GM06990 (cell line): ENCODE measurements at regions not wholly inside any gene's neighbourhood (a gene's known extent, or its start where the extent isn't known, plus 50 kb on each side); places are given as distances from the start of the nearest gene placed in this dataset.

Source experiments
- DNase-seq: peaks from one replicate; pipeline ENCODE4 v3.0.0-alpha.2; 2011; ENCODE audit not compliant: insufficient read length; ENCODE audit errors: extremely low read depth
- H3K27me3 ChIP-seq: replicated peaks from 2 replicates; pipeline ENCODE4 v1.6.0; 2011; ENCODE audit warnings: low read length; ENCODE audit not compliant: control insufficient read depth, insufficient read depth
- H3K36me3 ChIP-seq: 2 replicates; pipeline ENCODE4 v1.5.1; 2011; ENCODE audit warnings: low read length; ENCODE audit not compliant: control insufficient read depth, insufficient read depth
- H3K4me3 ChIP-seq: replicated peaks from 2 replicates; pipeline ENCODE4 v1.5.1; 2011; ENCODE audit warnings: low read depth, mild to moderate bottlenecking, control low read depth, low read length
- CTCF ChIP-seq: IDR thresholded peaks from 2 replicates; pipeline ENCODE4 v1.5.1; 2011; ENCODE audit warnings: low read length, control low read depth, mild to moderate bottlenecking, inconsistent platforms; ENCODE audit not compliant: insufficient read depth, poor library complexity, severe bottlenecking

GRCh38 chrX:124690495-124690894 lies 344.1 kb downstream of the SH2D1A start:
- H3K36me3 ChIP-seq: no peaks in the 10 kb centered on the region
- no peaks in the 10 kb centered on the region for H3K27me3 ChIP-seq

DNA sequence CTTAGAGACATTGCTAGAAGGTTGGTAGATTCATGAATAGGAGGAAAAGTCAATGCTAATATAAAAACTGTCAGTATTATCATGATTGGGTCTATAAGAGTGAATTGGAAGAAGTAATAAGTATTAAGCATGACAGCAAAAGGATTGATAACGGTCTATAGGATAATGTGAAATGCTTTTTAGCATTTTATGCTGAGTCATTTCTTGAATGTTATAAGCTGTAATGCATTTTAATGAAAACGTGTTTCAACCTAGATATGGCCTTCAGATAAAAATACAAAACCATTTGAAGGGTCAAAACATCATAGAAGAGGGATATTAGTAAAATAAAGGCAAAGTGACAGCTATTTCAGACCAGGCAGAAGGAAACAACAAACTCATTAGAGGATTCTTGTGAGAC lies 353.5 kb downstream of the SH2D1A start:
- H3K36me3 ChIP-seq: no peaks in the 10 kb centered on the region
- no peaks in the 10 kb centered on the region for H3K27me3 ChIP-seq
- no peak for TF ChIP-seq CTCF
- no peak for DNase-seq
- no peak overlapping the region for H3K4me3 ChIP-seq

More at GRCh38 chrX:124690495-124690894, 344.1 kb downstream of the SH2D1A start:
- TF ChIP-seq CTCF: no peak
- no peak overlapping the region for H3K4me3 ChIP-seq
- no peak for DNase-seq

DNA sequence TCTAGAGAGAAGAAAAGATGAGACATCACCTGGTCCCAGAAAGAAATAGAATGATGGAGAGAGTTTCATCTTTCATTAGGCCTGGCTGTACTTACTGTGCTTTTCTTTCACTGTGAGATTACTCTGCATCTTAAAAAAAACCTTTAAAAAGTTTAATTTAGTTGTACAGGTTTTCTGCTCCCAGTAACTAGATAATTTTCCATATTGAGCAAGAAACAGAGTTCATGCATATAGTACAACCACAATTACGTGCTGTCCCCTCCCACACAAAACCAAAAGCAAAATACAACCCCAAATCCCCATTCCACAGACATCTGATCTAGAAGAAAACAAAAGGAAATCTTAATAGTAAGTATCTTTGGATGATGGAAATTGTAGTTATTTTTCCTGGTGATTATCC lies 371.2 kb downstream of the SH2D1A start:
- no peak for TF ChIP-seq CTCF
- no peak for DNase-seq
- H3K4me3 ChIP-seq: no peak overlapping the region
- no peaks in the 10 kb centered on the region for H3K36me3 ChIP-seq
- no peaks in the 10 kb centered on the region for H3K27me3 ChIP-seq

DNA sequence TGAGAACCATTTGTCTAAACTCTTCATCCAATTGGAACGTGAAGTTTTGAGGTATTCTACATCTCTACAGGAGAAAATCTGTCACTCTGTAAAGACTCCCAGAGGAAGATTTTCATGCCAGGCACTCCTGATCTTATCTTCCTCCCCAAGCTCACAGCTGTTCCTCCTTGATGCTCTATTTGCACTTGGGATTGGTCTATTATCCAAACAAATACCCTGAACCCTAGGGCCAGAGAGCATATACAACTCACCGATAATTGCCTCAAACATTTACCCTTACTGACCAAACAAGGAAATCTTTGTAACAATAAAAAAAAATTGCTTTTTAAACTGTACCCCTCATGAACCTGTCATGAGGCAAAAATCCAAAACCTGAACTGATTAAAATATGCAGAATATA lies 372.7 kb downstream of the SH2D1A start:
- DNase-seq: no peak
- Histone ChIP-seq H3K4me3 (no peak overlapping the region), H3K27me3 (no peaks in the 10 kb centered on the region), H3K36me3 (no peaks in the 10 kb centered on the region)
- TF ChIP-seq CTCF: no peak

DNA sequence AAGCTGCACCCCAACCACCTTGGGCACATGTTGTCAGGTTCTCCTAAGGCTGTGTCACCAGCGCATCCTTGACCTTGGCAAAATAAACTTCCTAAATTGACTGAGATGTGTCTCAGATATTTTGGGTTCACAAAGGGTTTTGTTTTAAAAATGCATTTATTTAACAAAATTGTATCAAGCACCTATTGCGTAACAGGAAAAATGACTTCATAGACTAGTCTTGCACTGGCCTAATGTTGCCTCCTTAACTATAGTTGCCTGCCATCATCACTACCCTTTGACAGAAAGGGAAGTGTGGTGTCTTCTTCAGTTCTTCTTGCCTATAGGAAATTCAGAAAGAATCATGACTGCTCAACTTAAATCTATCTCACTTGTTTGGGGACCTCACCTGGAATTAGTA lies 374.2 kb downstream of the SH2D1A start:
- H3K27me3 ChIP-seq: no peaks in the 10 kb centered on the region
- TF ChIP-seq CTCF: no peak
- no peaks in the 10 kb centered on the region for H3K36me3 ChIP-seq
- no peak for DNase-seq
- H3K4me3 ChIP-seq: no peak overlapping the region

DNA sequence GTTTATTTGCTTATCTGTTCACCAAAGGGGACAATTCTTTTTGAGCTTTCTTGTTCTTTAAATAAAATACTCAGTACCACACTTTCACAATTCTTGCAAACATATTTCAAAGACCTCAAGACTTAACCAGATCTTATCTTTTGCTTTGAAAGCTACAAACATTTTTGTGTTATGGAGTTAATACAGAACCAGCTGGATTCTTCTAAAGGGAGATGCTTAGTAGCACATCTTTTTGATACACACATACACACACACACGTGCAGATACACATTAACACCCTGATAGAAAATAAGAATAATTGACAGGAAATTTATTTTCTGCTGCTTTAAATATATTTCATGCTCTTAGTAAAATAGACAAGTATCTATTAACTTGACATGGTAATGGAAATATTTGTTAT lies 379.1 kb downstream of the SH2D1A start:
- TF ChIP-seq CTCF: no peak
- Histone ChIP-seq H3K36me3 (no peaks in the 10 kb centered on the region), H3K27me3 (no peaks in the 10 kb centered on the region), H3K4me3 (no peak overlapping the region)
- no peak for DNase-seq
